HG03095 (cell line): ENCODE measurements at regions not wholly inside any gene's neighbourhood (a gene's known extent, or its start where the extent isn't known, plus 50 kb on each side); places are given as distances from the start of the nearest gene placed in this dataset.
"Not testable (repeated sequence)": the region's sequence is repeated elsewhere in the genome, so short reads cannot be mapped to it uniquely, and the experiment has no call there.

Source experiments
- ATAC-seq: cut with Tn5 transposase; IDR thresholded peaks from one replicate; pipeline ENCODE4 v1.9.1; 2021; ENCODE audit warnings: moderate library complexity; ENCODE audit not compliant: unreplicated experiment

- peak; percentile 25 for ATAC-seq
Measured at GRCh38 chr1:101408212-101409042, 171.6 kb downstream of the S1PR1 start.

- no peak for ATAC-seq
Measured at GRCh38 chr1:101409102-101409501, 172.3 kb downstream of the S1PR1 start.

- peak; percentile 48 for ATAC-seq
Measured at GRCh38 chr1:101410048-101410878, 173.4 kb downstream of the S1PR1 start.

GRCh38 chr1:101420406-101420805 lies 183.6 kb downstream of the S1PR1 start:
- ATAC-seq = no peak

GRCh38 chr1:101428083-101428482 lies 191.3 kb downstream of the S1PR1 start:
- ATAC-seq = not testable (repeated sequence)

GRCh38 chr1:101428562-101428961 lies 191.7 kb downstream of the S1PR1 start:
- no peak for ATAC-seq

GRCh38 chr1:101431956-101432510 lies 195.2 kb downstream of the S1PR1 start:
- ATAC-seq = peak; percentile 48

- peak; percentile 49 for ATAC-seq
Measured at GRCh38 chr1:101435831-101436511, 199.2 kb downstream of the S1PR1 start.

GRCh38 chr1:101437800-101438199 lies 201.0 kb downstream of the S1PR1 start:
- ATAC-seq = no peak

- ATAC-seq = peak; percentile 49
Measured at GRCh38 chr1:101438359-101438758, 201.5 kb downstream of the S1PR1 start.

GRCh38 chr1:101440485-101440884 lies 203.7 kb downstream of the S1PR1 start:
- ATAC-seq = no peak

- ATAC-seq = peak; percentile 39
Measured at GRCh38 chr1:101444381-101444780, 207.6 kb downstream of the S1PR1 start.

- peak; percentile 39 for ATAC-seq
Measured at GRCh38 chr1:101444873-101445618, 208.2 kb downstream of the S1PR1 start.

GRCh38 chr1:101448018-101448417 lies 211.2 kb downstream of the S1PR1 start:
- no peak for ATAC-seq

GRCh38 chr1:101450691-101451090 lies 213.9 kb downstream of the S1PR1 start:
- not testable (repeated sequence) for ATAC-seq

GRCh38 chr1:101451888-101452287 lies 215.1 kb downstream of the S1PR1 start:
- ATAC-seq = peak; percentile 45

- ATAC-seq = no peak
Measured at GRCh38 chr1:101452825-101453224, 216.0 kb downstream of the S1PR1 start.

- ATAC-seq = peak; percentile 63
Measured at GRCh38 chr1:101453844-101454243, 217.0 kb downstream of the S1PR1 start.

- no peak for ATAC-seq
Measured at GRCh38 chr1:101455166-101455565, 218.3 kb downstream of the S1PR1 start.

- ATAC-seq = no peak
Measured at GRCh38 chr1:101460739-101461138, 223.9 kb downstream of the S1PR1 start.
